HG02623 (cell line): ENCODE measurements at regions not wholly inside any gene's neighbourhood (a gene's known extent, or its start where the extent isn't known, plus 50 kb on each side); places are given as distances from the start of the nearest gene placed in this dataset.
A peak's percentile ranks its signal among the peaks of the same experiment; 100 is the strongest.

ENCODE experiments used
- ATAC-seq: cut with Tn5 transposase; IDR thresholded peaks from one replicate; pipeline ENCODE4 v1.9.1; 2021; ENCODE audit warnings: moderate library complexity; ENCODE audit not compliant: unreplicated experiment

- no peak for ATAC-seq
Observed at GRCh38 chr6:54440549-54440948, 132.3 kb downstream of the TINAG start.

- no peak for ATAC-seq
Observed at GRCh38 chr6:54441020-54441419, 132.8 kb downstream of the TINAG start.

DNA sequence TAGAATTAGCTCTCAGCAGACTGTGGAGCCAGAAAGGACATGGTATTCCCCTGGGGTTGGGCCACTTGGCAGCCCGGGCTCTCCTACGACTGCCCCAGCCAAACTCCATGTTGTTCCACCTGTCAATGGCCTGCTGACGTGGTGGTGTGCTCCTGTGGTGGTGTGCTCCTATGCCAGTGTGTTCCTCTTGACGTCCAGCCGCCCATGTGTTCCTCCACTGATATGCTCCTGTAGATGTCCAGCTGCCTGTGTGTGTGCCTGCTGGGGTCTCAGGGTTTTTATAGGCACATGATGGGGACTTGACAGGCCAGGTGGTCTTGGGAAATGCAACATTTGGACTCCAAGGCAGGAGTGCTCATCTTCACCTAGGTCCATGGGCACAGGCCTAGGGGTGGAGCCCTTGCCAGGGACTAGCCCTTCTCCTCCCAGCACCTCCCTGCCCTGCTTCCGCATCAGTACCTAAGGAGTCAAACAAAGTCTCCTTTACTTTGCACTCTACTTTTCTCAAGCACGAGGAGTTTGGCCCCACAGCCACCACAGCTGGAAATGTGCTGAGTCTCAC lies 133.5 kb downstream of the TINAG start:
- ATAC-seq = no peak

GRCh38 chr6:54445207-54445606 lies 137.0 kb downstream of the TINAG start:
- ATAC-seq = no peak

DNA sequence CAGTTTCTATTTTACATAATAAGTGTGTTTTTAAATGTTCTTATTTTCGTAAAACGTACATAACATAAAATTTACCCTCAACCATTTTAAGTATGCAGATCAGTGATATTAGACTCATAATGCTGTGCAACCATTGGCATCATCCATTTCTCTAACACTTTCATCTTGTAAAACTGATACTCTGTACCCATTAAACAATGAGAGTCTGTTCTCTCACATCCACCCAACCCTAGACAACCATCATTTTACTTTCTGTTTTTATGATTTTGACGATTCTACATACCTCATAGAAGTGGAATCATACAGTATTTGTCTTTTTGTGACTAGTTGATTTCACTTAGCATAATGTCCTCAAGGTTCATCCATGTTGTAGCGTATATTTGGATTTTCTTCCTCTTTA lies 140.4 kb downstream of the TINAG start:
- no peak for ATAC-seq

- ATAC-seq = no peak
Observed at GRCh38 chr6:54451516-54451915, 143.3 kb downstream of the TINAG start.

DNA sequence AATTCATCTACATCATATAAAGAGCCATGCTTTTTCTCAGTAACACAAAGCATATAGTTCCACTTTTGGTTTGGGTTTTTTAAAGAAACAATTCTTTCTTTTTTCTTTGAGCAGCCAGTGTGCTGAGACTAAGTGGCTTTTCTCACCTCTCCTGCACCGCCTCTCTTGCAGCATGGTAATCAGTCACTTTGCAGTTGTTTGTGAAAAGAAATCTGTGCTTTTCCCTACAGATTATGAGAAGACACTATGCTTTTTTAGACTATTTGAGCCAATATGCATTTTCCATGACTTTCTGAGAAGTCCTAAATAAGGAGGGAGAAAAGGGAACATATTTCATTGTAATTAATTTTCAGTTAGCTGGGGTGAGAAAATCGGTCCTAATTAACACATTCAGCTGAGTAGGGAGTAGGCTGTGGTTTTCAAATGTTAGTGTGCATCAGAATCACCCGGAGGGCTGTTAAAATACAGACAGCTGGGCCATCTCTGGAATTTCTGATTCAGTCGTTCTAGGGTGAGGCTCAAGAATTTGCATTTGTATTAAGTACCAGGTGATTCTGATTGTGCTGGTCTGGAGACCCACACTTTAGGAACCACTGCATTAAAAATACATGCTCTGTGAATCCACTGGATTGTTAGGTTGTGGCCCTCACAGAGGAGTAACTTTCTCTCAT lies 155.2 kb downstream of the TINAG start:
- ATAC-seq = no peak

DNA sequence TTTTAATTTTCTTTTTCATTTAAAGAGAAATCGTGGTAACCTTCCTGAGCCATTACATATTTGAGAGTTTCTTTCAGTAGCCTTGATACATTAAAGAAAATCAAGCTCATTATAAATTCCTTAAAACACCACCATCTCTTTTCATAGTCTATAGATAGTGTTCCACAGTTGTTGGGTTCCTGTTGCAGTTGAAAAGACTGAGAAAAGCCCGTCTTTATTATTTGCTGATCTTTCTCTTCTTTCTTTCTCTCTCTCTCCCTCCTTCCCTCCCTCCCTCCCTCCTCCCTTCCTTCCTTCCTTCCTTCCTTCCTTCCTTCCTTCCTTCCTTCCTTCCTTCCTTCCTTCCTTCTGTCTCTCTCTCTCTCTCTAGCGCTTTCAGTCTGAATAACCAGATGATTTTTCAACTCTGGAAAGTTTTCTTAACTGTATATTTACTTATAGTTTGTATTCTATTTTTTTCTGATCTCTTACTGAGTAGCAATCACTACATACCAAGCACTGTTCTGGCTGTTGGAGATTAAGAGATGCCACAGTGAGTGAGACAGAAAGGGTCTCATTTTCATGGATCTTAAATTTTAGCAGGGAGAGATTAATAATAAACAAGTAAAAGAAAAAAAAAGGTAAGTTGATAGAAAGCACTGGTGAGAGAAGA lies 157.5 kb downstream of the TINAG start:
- no peak for ATAC-seq

GRCh38 chr6:54467384-54467783 lies 159.1 kb downstream of the TINAG start:
- no peak for ATAC-seq

DNA sequence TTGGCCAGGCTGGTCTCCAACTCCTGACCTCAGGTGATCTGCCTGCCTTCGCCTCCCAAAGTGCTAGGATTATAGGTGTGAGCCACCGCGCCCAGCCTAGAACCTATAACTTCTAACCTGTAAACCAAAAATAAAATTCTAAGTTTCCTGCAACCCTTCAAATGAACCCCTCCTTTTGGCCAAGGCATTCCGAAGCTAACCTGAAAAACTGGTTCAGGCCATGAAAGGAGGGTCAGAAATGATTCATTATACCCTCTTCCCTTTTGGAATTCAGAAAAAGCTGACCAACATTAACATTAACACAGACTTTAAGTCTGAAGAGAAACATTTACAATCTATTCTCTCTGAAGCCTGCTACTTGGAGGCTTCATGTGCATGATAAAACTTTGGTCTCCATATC lies 165.1 kb downstream of the TINAG start:
- no peak for ATAC-seq

DNA sequence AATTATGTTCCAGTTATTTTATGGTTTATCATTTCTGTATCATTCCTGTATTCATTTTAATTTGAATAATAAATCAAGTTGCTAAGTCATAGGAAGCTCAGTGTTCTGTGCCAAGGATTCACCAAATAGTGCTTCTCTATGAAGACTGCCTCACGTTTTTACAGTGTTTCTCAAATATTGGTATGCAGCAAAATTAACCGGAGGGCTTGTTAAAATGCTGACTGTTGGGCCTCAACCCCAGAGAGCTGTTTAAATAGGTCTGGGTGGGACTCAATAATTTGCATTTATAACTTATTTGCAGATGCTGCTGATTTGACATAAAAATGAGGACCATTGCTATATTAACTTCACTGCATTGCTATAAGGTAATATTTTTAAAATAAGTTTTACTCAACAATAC lies 166.7 kb downstream of the TINAG start:
- no peak for ATAC-seq

- no peak for ATAC-seq
Observed at GRCh38 chr6:54481091-54481490, 172.8 kb downstream of the TINAG start.

GRCh38 chr6:54491431-54491830 lies 183.2 kb downstream of the TINAG start:
- ATAC-seq = peak; percentile 52

GRCh38 chr6:54493138-54493537 lies 184.9 kb downstream of the TINAG start:
- no peak for ATAC-seq

DNA sequence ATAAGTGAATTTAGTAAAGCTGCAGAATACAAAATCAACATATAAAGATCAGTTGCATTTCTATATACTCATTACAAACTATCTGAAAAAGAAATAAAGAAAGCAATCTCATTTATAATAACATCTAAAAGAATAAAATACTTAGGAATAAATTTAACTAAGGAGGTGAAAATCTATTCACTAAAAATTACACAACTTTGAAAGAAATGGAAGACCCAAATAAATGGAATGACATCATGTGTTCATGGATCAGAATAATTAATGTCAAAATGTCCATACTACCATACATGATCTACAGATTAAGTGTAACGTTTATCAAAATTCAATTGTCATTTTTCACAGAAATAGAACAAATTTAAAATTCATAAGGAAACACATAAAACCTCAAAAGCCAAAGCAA lies 194.9 kb downstream of the TINAG start:
- ATAC-seq = no peak

- ATAC-seq = no peak
Observed at GRCh38 chr6:54515013-54515412, 206.8 kb downstream of the TINAG start.

DNA sequence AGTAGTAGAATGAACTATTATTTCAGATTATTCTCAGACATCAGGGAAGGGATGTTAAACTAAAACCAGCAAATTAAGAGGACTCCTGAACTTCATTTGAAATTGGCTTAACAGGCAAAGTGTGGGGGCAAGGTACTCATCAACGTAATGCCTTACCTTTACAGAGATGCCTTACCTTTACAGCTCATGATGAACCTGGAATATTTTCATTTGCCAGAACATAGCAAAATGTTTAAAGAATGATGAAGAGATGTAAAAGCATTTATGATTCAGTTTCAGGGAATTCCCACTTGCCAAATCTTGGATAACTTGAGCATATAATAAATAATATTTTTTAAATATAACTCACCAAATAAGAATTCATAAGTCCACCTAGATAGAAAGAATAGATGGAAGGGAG lies 207.5 kb downstream of the TINAG start:
- ATAC-seq = no peak

- no peak for ATAC-seq
Observed at GRCh38 chr6:54516321-54516720, 208.1 kb downstream of the TINAG start.

GRCh38 chr6:54519161-54519560 lies 210.9 kb downstream of the TINAG start:
- no peak for ATAC-seq

DNA sequence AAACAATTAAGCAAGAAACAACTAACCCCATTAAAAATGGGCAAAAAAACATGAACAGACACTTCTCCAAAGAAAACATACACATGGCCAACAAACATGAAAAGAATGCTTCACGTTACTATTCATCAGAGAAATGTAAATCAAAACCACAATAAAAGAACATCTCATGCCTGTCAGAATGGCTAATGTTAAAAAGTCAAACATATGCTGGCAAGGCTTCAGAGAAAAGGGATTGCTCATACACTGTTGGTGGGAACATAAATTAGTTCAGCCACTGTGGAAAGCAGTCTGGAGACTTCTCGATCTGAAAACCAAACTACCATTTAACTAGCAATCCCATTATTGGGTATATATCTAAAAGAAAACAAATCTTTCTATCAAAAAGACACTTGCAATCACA lies 217.5 kb downstream of the TINAG start:
- ATAC-seq = no peak

DNA sequence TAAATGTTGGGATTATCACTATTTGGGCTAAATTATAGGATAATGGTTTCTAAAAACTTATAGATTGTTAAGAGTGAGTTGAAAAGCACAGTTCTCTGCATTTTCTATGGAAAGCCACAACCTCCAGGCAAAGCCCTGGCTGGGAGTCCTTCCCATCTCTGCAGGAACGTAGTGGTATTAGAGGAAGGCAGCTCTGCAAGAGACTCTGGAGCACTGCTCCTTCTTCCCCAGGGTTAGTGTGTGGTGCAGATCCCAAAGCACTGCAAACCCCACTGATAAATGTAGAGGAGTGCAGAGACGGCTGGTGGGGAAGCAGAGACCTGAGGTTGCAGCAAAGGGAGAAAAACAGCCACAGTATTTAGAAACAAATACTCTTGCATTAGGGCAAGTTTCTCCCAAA lies 225.3 kb downstream of the TINAG start:
- no peak for ATAC-seq

DNA sequence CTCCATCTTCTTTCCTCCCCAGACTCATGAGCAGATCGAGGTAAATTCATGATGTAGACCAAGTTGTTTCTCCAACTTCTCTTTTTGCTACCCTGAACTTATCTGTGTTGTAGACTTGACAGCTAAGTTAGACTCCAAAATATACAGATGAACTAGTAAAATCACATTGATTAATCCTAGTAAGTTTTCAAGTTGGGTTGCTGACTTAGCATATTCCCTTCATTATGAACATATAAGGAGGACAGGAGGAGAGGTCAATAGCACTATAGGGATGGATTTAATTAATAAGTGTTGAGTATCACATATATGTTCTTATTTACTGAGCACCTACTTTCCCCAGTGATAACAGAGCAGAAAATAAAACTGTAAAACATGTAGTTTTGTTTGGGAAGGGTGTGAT lies 227.3 kb downstream of the TINAG start:
- ATAC-seq = no peak

DNA sequence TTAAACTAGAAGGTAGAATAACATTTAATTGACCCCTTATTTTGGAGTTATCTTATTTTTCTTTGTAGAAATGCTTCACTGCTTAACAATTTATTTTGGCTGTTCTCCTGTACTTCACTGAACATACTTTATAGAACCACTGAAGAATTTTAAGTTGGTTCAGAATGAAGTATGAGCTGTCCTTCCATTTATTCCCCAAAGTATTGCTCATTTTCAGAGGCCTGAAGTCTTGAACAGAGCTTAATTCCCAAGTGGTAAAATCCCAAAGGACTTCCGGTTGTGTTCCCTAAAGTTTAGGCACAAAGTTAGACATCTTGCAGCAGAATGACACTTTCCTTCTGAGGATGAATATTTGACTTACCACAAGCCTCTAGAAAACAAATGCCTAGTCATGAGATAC lies 233.3 kb downstream of the TINAG start:
- ATAC-seq = no peak
